Left lung (tissue), 4 donors: ENCODE measurements at regions not wholly inside any gene's neighbourhood (a gene's known extent, or its start where the extent isn't known, plus 50 kb on each side); places are given as distances from the start of the nearest gene placed in this dataset.
A peak's percentile ranks its signal among the peaks of the same experiment; 100 is the strongest.

Experiments used
- ATAC-seq: fragments of 200-7000 bp; cut with Tn5 transposase; one replicate; pipeline ENCODE4 v1.9.1; 2020; ENCODE audit warnings: moderate library complexity
- DNase-seq, 4 donors: peaks; one replicate each; pipeline ENCODE4 v3.0.0-alpha.2; 2013 to 2020
- H3K27ac ChIP-seq, 2 donors: fragments of 200-600 bp; sonication (generic) in 1 of 2; one replicate each; pipeline versions ENCODE4 v1.5.0 to v1.8.0; 2020 to 2021
- H3K27me3 ChIP-seq, 2 donors: fragments of 200-600 bp; sonication (generic) in 1 of 2; one replicate each; pipeline versions ENCODE4 v1.5.0 to v1.8.0; 2020 to 2021
- H3K36me3 ChIP-seq, 2 donors: fragments of 200-600 bp; sonication (generic) in 1 of 2; one replicate each; pipeline versions ENCODE4 v1.5.0 to v1.8.0; 2020 to 2021
- H3K4me1 ChIP-seq, 2 donors: fragments of 200-600 bp; one replicate each; pipeline ENCODE4 v1.8.0; 2021
- H3K4me3 ChIP-seq, 2 donors: fragments of 200-600 bp; sonication (generic) in 1 of 2; one replicate each; pipeline versions ENCODE4 v1.5.0 to v1.8.0; 2020 to 2021; ENCODE audit warnings: mild to moderate bottlenecking in 1 of 2
- H3K9me3 ChIP-seq, 2 donors: fragments of 200-600 bp; sonication (generic) in 1 of 2; one replicate each; pipeline versions ENCODE4 v1.5.0 to v1.8.0; 2020 to 2021
- CTCF ChIP-seq, 2 donors: fragments of 200-600 bp; sonication (generic) in 1 of 2; IDR thresholded peaks; one replicate each; pipeline versions ENCODE4 v1.5.0 to v1.8.0; 2021; ENCODE audit warnings: antibody characterized with exemption in 2 of 2
- intact Hi-C, 2 donors: fragments of 100-400 bp; cut with DNase I; formaldehyde crosslinking; loops; one replicate each; pipeline versions ENCODE4 v1.11.2 to v1.14.2; 2022
- donor health status: DM: no; HTN: yes; CAD: no.
- donor health status: DM: no; HTN: no; CAD: no.

- intact Hi-C loops: no loop called here
- DNase-seq (no peak), ATAC-seq (no peak)
- no peak for TF ChIP-seq CTCF (IDR thresholded peaks at IDR 0.05)
- Histone ChIP-seq H3K9me3 (peaks cover 0 to 3% of the 10 kb centered on the region in 2 donors), H3K4me3 (no peak overlapping the region), H3K4me1 (no peaks in the 10 kb centered on the region), H3K27me3 (peaks cover 0 to 31% of the 10 kb centered on the region in 2 donors), H3K27ac (no peak overlapping the region), H3K36me3 (no peaks in the 10 kb centered on the region)
Observed at GRCh38 chr2:45224993-45225380, 215.7 kb upstream of the SIX2 start.

- Histone ChIP-seq H3K4me1 (no peaks in the 10 kb centered on the region), H3K27ac (no peak overlapping the region), H3K9me3 (peaks cover 0 to 3% of the 10 kb centered on the region in 2 donors), H3K36me3 (no peaks in the 10 kb centered on the region), H3K4me3 (no peak overlapping the region), H3K27me3 (peaks cover 0 to 31% of the 10 kb centered on the region in 2 donors)
- no peak for DNase-seq
- no peak for ATAC-seq
- no peak for TF ChIP-seq CTCF (IDR thresholded peaks at IDR 0.05)
- intact Hi-C loops: no loop called here
Observed at GRCh38 chr2:45224321-45224992, 215.2 kb upstream of the SIX2 start.

- Histone ChIP-seq H3K36me3 (no peaks in the 10 kb centered on the region), H3K9me3 (peaks cover 0 to 3% of the 10 kb centered on the region in 2 donors), H3K27ac (no peak overlapping the region), H3K4me1 (no peaks in the 10 kb centered on the region), H3K4me3 (no peak overlapping the region), H3K27me3 (peaks cover 0 to 31% of the 10 kb centered on the region in 2 donors)
- no peak for ATAC-seq
- intact Hi-C loops: no loop called here
- no peak for TF ChIP-seq CTCF (IDR thresholded peaks at IDR 0.05)
- no peak for DNase-seq
Observed at GRCh38 chr2:45223531-45223930, 214.3 kb upstream of the SIX2 start.

GRCh38 chr2:45220227-45220626, 211.0 kb upstream of the SIX2 start:
- ATAC-seq: no peak
- Histone ChIP-seq H3K27me3 (peaks cover 0 to 31% of the 10 kb centered on the region in 2 donors), H3K4me1 (no peaks in the 10 kb centered on the region), H3K4me3 (no peak overlapping the region), H3K27ac (no peak overlapping the region), H3K9me3 (no peaks in the 10 kb centered on the region), H3K36me3 (no peaks in the 10 kb centered on the region)
- intact Hi-C loops: no loop called here
- TF ChIP-seq CTCF (IDR thresholded peaks at IDR 0.05): no peak
- no peak for DNase-seq

- Histone ChIP-seq H3K36me3 (no peaks in the 10 kb centered on the region), H3K4me3 (no peak overlapping the region), H3K27ac (peak overlapping the region; percentile 18 to 56), H3K4me1 (no peaks in the 10 kb centered on the region), H3K9me3 (no peaks in the 10 kb centered on the region), H3K27me3 (peaks cover 0 to 23% of the 10 kb centered on the region in 2 donors)
- no peak for TF ChIP-seq CTCF (IDR thresholded peaks at IDR 0.05)
- DNase-seq: peak in 3 of 4 donors; percentile 45 to 87 (median 69)
- intact Hi-C loops: no loop called here
- ATAC-seq: peak; percentile 91
Observed at GRCh38 chr2:45218931-45219339, 209.7 kb upstream of the SIX2 start.
